NCI-H69 (cell line): ENCODE measurements at regions not wholly inside any gene's neighbourhood (a gene's known extent, or its start where the extent isn't known, plus 50 kb on each side); places are given as distances from the start of the nearest gene placed in this dataset.
"Not testable (repeated sequence)": the region's sequence is repeated elsewhere in the genome, so short reads cannot be mapped to it uniquely, and the experiment has no call there.

Experiments used
- DNase-seq: peaks from one replicate; lab custom pipeline; 2025; lab: John Stamatoyannopoulos, UW

GRCh38 chr3:71926262-71926600 is 141.3 kb upstream of the PROK2 start:
- DNase-seq = peak; percentile 87

GRCh38 chr3:71925511-71926261 is 140.7 kb upstream of the PROK2 start:
- DNase-seq = not testable (repeated sequence)

- peak; percentile 69 for DNase-seq
Observed at GRCh38 chr3:71924721-71925120, 139.8 kb upstream of the PROK2 start.

- no peak for DNase-seq
Observed at GRCh38 chr3:71921036-71921435, 136.1 kb upstream of the PROK2 start.

- no peak for DNase-seq
Observed at GRCh38 chr3:71919572-71919971, 134.6 kb upstream of the PROK2 start.

- DNase-seq = no peak
Observed at GRCh38 chr3:71917545-71917944, 132.6 kb upstream of the PROK2 start.

GRCh38 chr3:71916747-71917369 is 131.9 kb upstream of the PROK2 start:
- DNase-seq = peak; percentile 2

- no peak for DNase-seq
Observed at GRCh38 chr3:71912839-71913495, 128.0 kb upstream of the PROK2 start.

- no peak for DNase-seq
Observed at GRCh38 chr3:71910108-71910507, 125.2 kb upstream of the PROK2 start.

- DNase-seq = no peak
Observed at GRCh38 chr3:71907996-71908395, 123.0 kb upstream of the PROK2 start.

- no peak for DNase-seq
Observed at GRCh38 chr3:71906976-71907375, 122.0 kb upstream of the PROK2 start.

GRCh38 chr3:71905426-71905825 is 120.5 kb upstream of the PROK2 start:
- DNase-seq = no peak

- no peak for DNase-seq
Observed at GRCh38 chr3:71903936-71904335, 119.0 kb upstream of the PROK2 start.

GRCh38 chr3:71903112-71903495 is 118.2 kb upstream of the PROK2 start:
- DNase-seq = no peak

- DNase-seq = peak; percentile 22
Observed at GRCh38 chr3:71902258-71903111, 117.5 kb upstream of the PROK2 start.

- no peak for DNase-seq
Observed at GRCh38 chr3:71901645-71902044, 116.7 kb upstream of the PROK2 start.

GRCh38 chr3:71900057-71900456 is 115.1 kb upstream of the PROK2 start:
- DNase-seq = no peak

- DNase-seq = no peak
Observed at GRCh38 chr3:71896751-71897150, 111.8 kb upstream of the PROK2 start.

- no peak for DNase-seq
Observed at GRCh38 chr3:71893702-71894479, 108.9 kb upstream of the PROK2 start.

GRCh38 chr3:71893122-71893521 is 108.2 kb upstream of the PROK2 start:
- DNase-seq = no peak

GRCh38 chr3:71891483-71891882 is 106.5 kb upstream of the PROK2 start:
- DNase-seq = no peak
